OCI-LY1 (cell line): ENCODE measurements at regions not wholly inside any gene's neighbourhood (a gene's known extent, or its start where the extent isn't known, plus 50 kb on each side); places are given as distances from the start of the nearest gene placed in this dataset.

Experiments used
- EZH2 ChIP-seq: fragments of 200-600 bp; sonication (generic), shearing (Covaris generic); IDR thresholded peaks from 2 replicates; pipeline ENCODE4 v1.8.0; 2017; ENCODE audit warnings: borderline replicate concordance, mixed run types, mild to moderate bottlenecking, antibody characterized with exemption, low read length, moderate library complexity, mixed read lengths
- TF ChIP-seq, protein P1 (sequence below): fragments of 200-600 bp; sonication (generic), shearing (Covaris generic); IDR thresholded peaks from 2 replicates; pipeline ENCODE4 v1.5.1; 2017; ENCODE audit warnings: mild to moderate bottlenecking, antibody characterized with exemption, low read length, moderate library complexity, mixed read lengths

DNA sequence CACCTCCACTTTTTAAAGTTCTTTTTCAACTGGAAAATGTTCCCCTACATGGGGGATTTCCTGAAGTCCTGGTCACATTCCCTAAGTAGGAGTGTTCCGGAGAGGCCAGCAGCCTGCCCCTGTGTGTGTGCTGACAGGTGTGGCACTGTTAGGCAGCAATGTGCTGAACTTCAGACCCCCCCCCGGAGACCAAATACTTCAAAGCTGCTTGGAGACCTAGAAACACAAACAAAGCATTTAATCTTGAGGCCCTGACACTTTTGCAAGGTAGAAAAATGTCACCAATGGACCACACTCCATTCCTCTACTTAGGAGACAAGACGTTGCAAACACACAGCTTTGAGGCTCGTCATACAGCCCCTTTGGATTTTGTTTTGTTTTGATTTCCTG, 259.6 kb upstream of the CTNNB1 start:
- TF ChIP-seq, protein P1, sequence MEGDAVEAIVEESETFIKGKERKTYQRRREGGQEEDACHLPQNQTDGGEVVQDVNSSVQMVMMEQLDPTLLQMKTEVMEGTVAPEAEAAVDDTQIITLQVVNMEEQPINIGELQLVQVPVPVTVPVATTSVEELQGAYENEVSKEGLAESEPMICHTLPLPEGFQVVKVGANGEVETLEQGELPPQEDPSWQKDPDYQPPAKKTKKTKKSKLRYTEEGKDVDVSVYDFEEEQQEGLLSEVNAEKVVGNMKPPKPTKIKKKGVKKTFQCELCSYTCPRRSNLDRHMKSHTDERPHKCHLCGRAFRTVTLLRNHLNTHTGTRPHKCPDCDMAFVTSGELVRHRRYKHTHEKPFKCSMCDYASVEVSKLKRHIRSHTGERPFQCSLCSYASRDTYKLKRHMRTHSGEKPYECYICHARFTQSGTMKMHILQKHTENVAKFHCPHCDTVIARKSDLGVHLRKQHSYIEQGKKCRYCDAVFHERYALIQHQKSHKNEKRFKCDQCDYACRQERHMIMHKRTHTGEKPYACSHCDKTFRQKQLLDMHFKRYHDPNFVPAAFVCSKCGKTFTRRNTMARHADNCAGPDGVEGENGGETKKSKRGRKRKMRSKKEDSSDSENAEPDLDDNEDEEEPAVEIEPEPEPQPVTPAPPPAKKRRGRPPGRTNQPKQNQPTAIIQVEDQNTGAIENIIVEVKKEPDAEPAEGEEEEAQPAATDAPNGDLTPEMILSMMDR = no peak
- no peak for TF ChIP-seq EZH2
